Adrenal gland (tissue), 9 donors: ENCODE measurements at regions not wholly inside any gene's neighbourhood (a gene's known extent, or its start where the extent isn't known, plus 50 kb on each side); places are given as distances from the start of the nearest gene placed in this dataset.

Source experiments
- DNase-seq, 7 donors: peaks; one replicate each; pipeline ENCODE4 v3.0.0-alpha.2; 2019 to 2020
- H3K27ac ChIP-seq, 5 donors: fragments of 200-600 bp; sonication (generic) in 4 of 5; 1 replicate in 3 of 5; 2 replicates in 2 of 5; pipeline versions ENCODE4 v1.5.1 to v1.8.0; 2016 to 2020; ENCODE audit warnings: mild to moderate bottlenecking in 1 of 5
- H3K27me3 ChIP-seq: fragments of 200-600 bp; 2 replicates; pipeline ENCODE4 v1.8.0; 2021
- H3K36me3 ChIP-seq, 2 donors: fragments of 200-600 bp; replicated peaks in 1 of 2; 1 replicate in 1 of 2; 2 replicates in 1 of 2; pipeline versions ENCODE4 v1.5.1 to v1.8.0; 2018 to 2022
- H3K4me1 ChIP-seq, 2 donors: fragments of 200-600 bp; replicated peaks in 1 of 2; 1 replicate in 1 of 2; 2 replicates in 1 of 2; pipeline versions ENCODE4 v1.5.1 to v1.8.0; 2018 to 2021
- H3K4me3 ChIP-seq, 4 donors: fragments of 200-600 bp; sonication (generic) in 3 of 4; one replicate each; pipeline ENCODE4 v1.5.1; 2016 to 2018
- H3K9me3 ChIP-seq, 3 donors: fragments of 200-600 bp; sonication (generic) in 1 of 3; replicated peaks in 1 of 3; 1 replicate in 2 of 3; 2 replicates in 1 of 3; pipeline versions ENCODE4 v1.5.1 to v1.8.0; 2016 to 2021
- POLR2A ChIP-seq, 2 donors: fragments of 450-650 bp; IDR thresholded peaks; one replicate each; pipeline ENCODE4 v1.6.1; 2017; ENCODE audit warnings: antibody characterized with exemption in 2 of 2, mild to moderate bottlenecking in 2 of 2, moderate library complexity in 1 of 2
- WGBS, 4 donors: extraction: QIAGEN DNeasy Blood & Tissue Kit in 2 of 4; methylation state at CpG; one replicate each; pipeline versions ENCODE4 v1.1.5 to v1.1.7; 2013 to 2017; 5-methylcytosine and 5-hydroxymethylcytosine counted together
- intact Hi-C, 2 donors: fragments of 100-400 bp; cut with DNase I; formaldehyde crosslinking; loops; one replicate each; pipeline versions ENCODE4 v1.14.1 to v1.15.0; 2022 to 2023
- TF ChIP-seq, protein P1 (sequence below), 6 experiments: fragments of 450-650 bp in 4 of 6; fragments of 200-600 bp in 2 of 6; sonication (generic) in 1 of 6; IDR thresholded peaks; 1 replicate in 5 of 6; 2 replicates in 1 of 6; pipeline versions ENCODE4 v1.5.1 to v1.8.0; 2016 to 2021; ENCODE audit warnings: antibody characterized with exemption in 6 of 6, mild to moderate bottlenecking in 2 of 6, moderate library complexity in 1 of 6
- donor health status: healthy with polysubstance abuse.
- donor health status: Bipolar disorder and iron deficiency.
- donor health status: DM: yes; HTN: yes; CAD: no.
- donor health status: DM: no; HTN: no; CAD: no.
- donor health status: DM: no; HTN: no; CAD: no.

DNA sequence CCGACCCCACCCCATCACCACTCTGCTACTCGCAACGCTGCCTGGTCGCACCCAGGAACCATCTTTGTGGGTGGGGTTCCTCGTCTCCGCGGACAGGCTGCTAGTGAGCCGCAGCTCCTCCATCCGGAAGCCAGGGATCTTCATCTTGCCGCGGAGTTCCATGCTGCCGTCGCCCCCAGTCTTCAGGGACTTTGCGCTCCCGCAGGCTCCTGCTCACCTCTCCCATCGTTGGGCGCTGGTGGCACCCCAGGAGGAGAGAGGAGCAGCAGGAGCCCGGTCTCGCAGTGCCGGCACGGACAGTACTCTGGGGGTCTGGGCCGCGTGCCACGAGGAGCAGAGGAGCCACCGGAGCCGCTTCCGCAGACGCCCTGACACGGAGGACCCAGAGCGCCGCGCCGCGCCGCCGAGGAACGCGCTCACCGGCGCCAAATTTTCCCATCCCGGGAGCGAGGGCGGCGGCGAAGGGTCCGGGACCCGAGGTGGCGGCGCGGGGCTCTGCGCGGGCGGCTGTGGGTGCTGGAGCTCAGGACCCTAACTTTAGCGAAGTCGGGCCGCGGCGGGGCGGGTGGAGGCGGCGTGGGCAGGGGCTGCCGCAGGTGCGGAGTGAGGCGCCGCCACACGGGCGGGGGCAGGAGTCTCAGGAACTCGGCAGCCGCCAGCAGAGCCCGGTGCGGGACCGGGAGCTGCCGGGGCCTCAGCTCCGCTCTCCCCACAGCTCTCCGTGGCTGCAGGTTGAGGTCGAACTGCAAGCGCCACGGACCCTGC is 750.1 kb upstream of the SORCS1 start:
- no peak overlapping the region for H3K4me3 ChIP-seq
- DNase-seq: no peak

DNA sequence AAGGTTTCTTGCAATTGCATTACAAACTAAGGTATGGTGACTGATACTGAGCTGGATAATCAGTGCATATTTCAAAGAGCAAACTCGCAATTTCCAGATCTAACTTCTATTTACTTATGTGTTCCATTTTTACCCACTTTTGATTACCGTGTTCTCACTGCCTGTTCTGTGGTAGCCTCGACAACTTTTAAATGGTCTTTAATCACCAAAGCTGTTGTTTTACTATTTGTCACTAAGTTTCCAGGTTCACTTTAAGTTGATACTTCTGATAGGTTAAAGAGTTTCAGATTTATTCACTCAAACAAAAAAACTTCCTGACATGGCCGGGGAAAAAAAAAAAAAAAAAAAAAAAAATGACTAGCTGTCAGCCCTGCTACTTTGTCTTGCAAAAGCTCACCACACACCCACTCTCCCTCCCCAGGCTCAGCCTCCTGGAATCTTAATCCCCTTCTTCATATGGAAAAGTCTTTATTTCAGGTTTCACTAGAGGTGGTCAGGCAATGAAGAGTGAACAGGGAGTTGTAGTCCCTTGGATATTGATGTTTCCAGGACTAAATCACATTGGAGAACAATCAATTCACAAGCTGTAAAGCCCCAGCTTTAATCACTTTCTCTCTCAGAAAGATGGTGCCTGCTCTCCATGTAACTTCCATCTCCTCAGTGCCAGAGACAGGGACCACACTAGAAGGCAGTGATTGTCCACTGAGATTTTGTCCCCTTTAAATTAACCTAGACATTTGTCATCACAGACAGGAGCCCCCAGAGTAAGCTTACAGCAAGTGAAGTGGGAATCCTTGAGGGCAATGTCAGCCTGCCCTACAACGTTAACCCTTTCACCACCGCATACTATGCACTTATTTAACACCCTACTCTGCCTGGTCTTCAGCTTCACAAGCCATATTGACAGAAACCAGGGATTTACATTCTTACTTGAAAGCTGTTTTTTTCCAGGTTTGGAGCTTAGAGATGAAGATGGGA is 749.1 kb upstream of the SORCS1 start:
- H3K4me3 ChIP-seq: no peak overlapping the region
- H3K27ac ChIP-seq: no peak overlapping the region
- 26 to 31% (median 29%) methylated on average over 6 of the region's 6 CpGs for WGBS, 4 donors

More for the DNA sequence above, 750.1 kb upstream of the SORCS1 start:
- no peaks in the 10 kb centered on the region for H3K4me1 ChIP-seq
- 2 to 13% (median 4%) methylated on average over 4 to 78 of the region's 78 CpGs for WGBS, 4 donors
- H3K36me3 ChIP-seq: no peaks in the 10 kb centered on the region
- TF ChIP-seq POLR2A (IDR thresholded peaks at IDR 0.05): no peak
- TF ChIP-seq, protein P1, sequence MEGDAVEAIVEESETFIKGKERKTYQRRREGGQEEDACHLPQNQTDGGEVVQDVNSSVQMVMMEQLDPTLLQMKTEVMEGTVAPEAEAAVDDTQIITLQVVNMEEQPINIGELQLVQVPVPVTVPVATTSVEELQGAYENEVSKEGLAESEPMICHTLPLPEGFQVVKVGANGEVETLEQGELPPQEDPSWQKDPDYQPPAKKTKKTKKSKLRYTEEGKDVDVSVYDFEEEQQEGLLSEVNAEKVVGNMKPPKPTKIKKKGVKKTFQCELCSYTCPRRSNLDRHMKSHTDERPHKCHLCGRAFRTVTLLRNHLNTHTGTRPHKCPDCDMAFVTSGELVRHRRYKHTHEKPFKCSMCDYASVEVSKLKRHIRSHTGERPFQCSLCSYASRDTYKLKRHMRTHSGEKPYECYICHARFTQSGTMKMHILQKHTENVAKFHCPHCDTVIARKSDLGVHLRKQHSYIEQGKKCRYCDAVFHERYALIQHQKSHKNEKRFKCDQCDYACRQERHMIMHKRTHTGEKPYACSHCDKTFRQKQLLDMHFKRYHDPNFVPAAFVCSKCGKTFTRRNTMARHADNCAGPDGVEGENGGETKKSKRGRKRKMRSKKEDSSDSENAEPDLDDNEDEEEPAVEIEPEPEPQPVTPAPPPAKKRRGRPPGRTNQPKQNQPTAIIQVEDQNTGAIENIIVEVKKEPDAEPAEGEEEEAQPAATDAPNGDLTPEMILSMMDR (IDR thresholded peaks at IDR 0.05): no peak
- H3K27me3 ChIP-seq: peaks cover 11% of the 10 kb centered on the region
- intact Hi-C loops: no loop called here
- H3K9me3 ChIP-seq: no peaks in the 10 kb centered on the region
- no peak overlapping the region for H3K27ac ChIP-seq

DNA sequence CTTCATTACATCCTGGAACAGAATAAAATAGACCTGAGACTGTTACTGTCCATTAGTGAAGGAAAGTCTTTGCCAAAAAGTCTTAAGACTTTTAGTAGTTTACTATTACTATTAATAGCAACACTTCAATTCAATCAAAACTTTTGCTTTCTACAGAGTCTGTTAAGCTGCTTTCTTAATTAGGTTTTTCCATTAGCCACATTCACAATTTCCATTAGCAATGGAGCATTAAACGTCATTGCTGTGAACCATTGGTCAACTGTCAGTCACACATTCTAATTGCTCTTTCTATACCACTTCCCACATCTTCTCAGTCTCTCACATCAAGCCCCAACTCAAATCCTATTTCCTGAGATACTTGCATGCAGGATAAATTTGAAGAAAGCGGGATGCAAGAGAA is 736.6 kb upstream of the SORCS1 start:
- Histone ChIP-seq H3K27ac (no peak overlapping the region), H3K4me3 (no peak overlapping the region), H3K27me3 (no peaks in the 10 kb centered on the region), H3K4me1 (no peaks in the 10 kb centered on the region), H3K9me3 (no peaks in the 10 kb centered on the region), H3K36me3 (no peaks in the 10 kb centered on the region)
- 58 to 73% (median 63%) methylated on average over 2 of the region's 2 CpGs for WGBS, 4 donors
- DNase-seq: no peak
- intact Hi-C loops: no loop called here
- no peak for TF ChIP-seq POLR2A (IDR thresholded peaks at IDR 0.05)
- TF ChIP-seq, protein P1 (IDR thresholded peaks at IDR 0.05): no peak

More for the DNA sequence above, 749.1 kb upstream of the SORCS1 start:
- Histone ChIP-seq H3K4me1 (no peaks in the 10 kb centered on the region), H3K27me3 (peaks cover 11% of the 10 kb centered on the region), H3K9me3 (no peaks in the 10 kb centered on the region), H3K36me3 (no peaks in the 10 kb centered on the region)
- no peak for DNase-seq
- TF ChIP-seq, protein P1 (IDR thresholded peaks at IDR 0.05): no peak
- no peak for TF ChIP-seq POLR2A (IDR thresholded peaks at IDR 0.05)
- intact Hi-C loops: no loop called here

- intact Hi-C loops: no loop called here
- Histone ChIP-seq H3K36me3 (no peaks in the 10 kb centered on the region), H3K27me3 (no peaks in the 10 kb centered on the region), H3K4me3 (no peak overlapping the region), H3K9me3 (no peaks in the 10 kb centered on the region), H3K27ac (no peak overlapping the region), H3K4me1 (no peaks in the 10 kb centered on the region)
- no peak for DNase-seq
- 76 to 85% (median 78%) methylated on average over 5 of the region's 5 CpGs for WGBS, 4 donors
- TF ChIP-seq POLR2A (IDR thresholded peaks at IDR 0.05): no peak
- TF ChIP-seq, protein P1 (IDR thresholded peaks at IDR 0.05): no peak
Observed at GRCh38 chr10:107900131-107900530, 735.6 kb upstream of the SORCS1 start.
